Mesothelial cell of epicardium (in vitro differentiated cells): ENCODE measurements at regions not wholly inside any gene's neighbourhood (a gene's known extent, or its start where the extent isn't known, plus 50 kb on each side); places are given as distances from the start of the nearest gene placed in this dataset.
A peak's percentile ranks its signal among the peaks of the same experiment; 100 is the strongest.

Experiments
- DNase-seq, 2 experiments: peaks; one replicate each; pipeline ENCODE4 v3.0.0; 2021; ENCODE audit warnings: low spot score in 2 of 2; ENCODE audit not compliant: unreplicated experiment in 2 of 2
- H3K27ac Mint-ChIP-seq: 2 replicates; pipeline ENCODE4 v1.8.0; 2021; ENCODE audit warnings: mixed read lengths
- H3K27me3 Mint-ChIP-seq: 2 replicates; pipeline ENCODE4 v1.8.0; 2021; ENCODE audit warnings: low read depth, mixed read lengths
- H3K36me3 Mint-ChIP-seq: 2 replicates; pipeline ENCODE4 v1.8.0; 2021; ENCODE audit warnings: mixed read lengths
- H3K4me1 Mint-ChIP-seq: 2 replicates; pipeline ENCODE4 v1.8.0; 2021; ENCODE audit warnings: mixed read lengths
- H3K4me3 Mint-ChIP-seq: 2 replicates; pipeline ENCODE4 v1.8.0; 2021; ENCODE audit warnings: mild to moderate bottlenecking, moderate library complexity, mixed read lengths
- H3K9me3 Mint-ChIP-seq: 2 replicates; pipeline ENCODE4 v1.8.0; 2021; ENCODE audit warnings: mixed read lengths
- TF ChIP-seq, protein P1 (sequence below): fragments of 200-600 bp; sonication (generic); IDR thresholded peaks from one replicate; pipeline ENCODE4 v1.5.0; 2021; ENCODE audit warnings: antibody characterized with exemption; ENCODE audit not compliant: unreplicated experiment

DNA sequence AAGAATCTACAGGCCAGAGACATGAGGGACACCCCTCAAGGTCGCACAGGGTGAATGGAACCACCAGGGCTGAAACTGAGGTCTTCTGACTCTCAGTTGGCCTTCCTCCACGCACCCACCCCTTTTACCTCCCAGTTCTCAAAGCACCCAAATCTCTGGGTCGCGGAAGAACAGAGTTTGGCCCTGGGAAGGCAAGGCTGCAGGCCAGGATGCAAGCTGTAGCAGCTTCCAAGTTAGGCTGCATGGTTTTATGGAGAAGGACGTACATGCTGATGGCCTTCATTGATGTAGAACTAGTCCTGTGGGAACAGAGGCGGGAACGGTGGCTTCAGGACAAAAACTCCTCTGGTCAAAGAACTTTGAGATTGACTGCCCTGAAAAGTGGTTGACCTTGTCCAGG is 143.5 kb upstream of the B3GAT1 start:
- H3K27ac Mint-ChIP-seq = no peak overlapping the region
- no peak overlapping the region for H3K4me3 Mint-ChIP-seq
- peaks cover 11% of the 10 kb centered on the region for H3K4me1 Mint-ChIP-seq
- peaks cover 4% of the 10 kb centered on the region for H3K27me3 Mint-ChIP-seq
- no peaks in the 10 kb centered on the region for H3K36me3 Mint-ChIP-seq
- H3K9me3 Mint-ChIP-seq = peaks cover 3% of the 10 kb centered on the region
- TF ChIP-seq, protein P1, sequence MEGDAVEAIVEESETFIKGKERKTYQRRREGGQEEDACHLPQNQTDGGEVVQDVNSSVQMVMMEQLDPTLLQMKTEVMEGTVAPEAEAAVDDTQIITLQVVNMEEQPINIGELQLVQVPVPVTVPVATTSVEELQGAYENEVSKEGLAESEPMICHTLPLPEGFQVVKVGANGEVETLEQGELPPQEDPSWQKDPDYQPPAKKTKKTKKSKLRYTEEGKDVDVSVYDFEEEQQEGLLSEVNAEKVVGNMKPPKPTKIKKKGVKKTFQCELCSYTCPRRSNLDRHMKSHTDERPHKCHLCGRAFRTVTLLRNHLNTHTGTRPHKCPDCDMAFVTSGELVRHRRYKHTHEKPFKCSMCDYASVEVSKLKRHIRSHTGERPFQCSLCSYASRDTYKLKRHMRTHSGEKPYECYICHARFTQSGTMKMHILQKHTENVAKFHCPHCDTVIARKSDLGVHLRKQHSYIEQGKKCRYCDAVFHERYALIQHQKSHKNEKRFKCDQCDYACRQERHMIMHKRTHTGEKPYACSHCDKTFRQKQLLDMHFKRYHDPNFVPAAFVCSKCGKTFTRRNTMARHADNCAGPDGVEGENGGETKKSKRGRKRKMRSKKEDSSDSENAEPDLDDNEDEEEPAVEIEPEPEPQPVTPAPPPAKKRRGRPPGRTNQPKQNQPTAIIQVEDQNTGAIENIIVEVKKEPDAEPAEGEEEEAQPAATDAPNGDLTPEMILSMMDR = no peak
- peak in 1 of 2 experiments; percentile 17 for DNase-seq

DNA sequence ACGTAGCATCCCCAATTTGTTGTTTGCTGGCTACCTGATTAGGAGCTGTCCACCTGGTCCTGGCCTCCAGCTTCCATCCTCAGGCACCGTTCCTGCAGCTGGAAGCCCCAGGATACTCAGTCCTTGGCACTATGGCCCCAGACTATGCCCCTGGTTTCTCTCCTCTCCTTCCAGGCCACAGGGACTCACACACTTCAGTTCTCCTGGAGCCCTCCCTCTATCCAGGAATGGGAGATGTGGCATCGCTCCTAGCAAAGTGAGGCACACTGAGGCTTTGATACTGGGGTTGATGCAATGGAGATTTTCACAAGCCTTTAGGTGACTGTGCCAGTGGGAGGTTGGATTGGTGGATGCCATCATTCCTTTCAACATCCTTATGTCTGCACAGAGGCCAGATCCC is 142.8 kb upstream of the B3GAT1 start:
- no peaks in the 10 kb centered on the region for H3K36me3 Mint-ChIP-seq
- H3K27me3 Mint-ChIP-seq = peaks cover 4% of the 10 kb centered on the region
- TF ChIP-seq, protein P1 = no peak
- peak in 1 of 2 experiments; percentile 19 for DNase-seq
- peaks cover 7% of the 10 kb centered on the region for H3K9me3 Mint-ChIP-seq
- H3K4me3 Mint-ChIP-seq = no peak overlapping the region
- H3K27ac Mint-ChIP-seq = no peak overlapping the region
- peaks cover 5% of the 10 kb centered on the region for H3K4me1 Mint-ChIP-seq

DNA sequence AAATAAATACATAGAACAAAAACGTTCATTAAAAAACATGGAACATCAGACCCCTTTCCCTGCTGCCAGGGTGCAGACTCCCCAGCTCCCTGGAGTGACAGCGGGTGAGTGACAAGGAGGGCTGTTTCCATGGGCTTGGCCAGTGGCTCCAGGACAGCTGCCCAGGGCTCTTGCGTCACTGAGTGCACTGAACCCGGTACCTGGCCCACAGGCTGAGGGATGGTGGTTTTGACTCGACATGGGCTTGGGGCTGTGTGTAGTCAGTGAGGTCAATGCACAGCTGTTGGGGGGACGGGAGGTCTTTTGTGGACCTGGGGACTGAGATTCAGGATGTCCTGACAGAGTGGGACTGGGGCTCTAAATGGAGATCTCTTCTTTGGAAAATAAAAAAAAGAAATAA is 142.1 kb upstream of the B3GAT1 start:
- Mint-ChIP-seq H3K4me3 (no peak overlapping the region), H3K4me1 (peaks cover 2% of the 10 kb centered on the region), H3K9me3 (peaks cover 10% of the 10 kb centered on the region), H3K27me3 (peaks cover 4% of the 10 kb centered on the region), H3K36me3 (no peaks in the 10 kb centered on the region), H3K27ac (no peak overlapping the region)
- DNase-seq = no peak
- TF ChIP-seq, protein P1 = no peak

DNA sequence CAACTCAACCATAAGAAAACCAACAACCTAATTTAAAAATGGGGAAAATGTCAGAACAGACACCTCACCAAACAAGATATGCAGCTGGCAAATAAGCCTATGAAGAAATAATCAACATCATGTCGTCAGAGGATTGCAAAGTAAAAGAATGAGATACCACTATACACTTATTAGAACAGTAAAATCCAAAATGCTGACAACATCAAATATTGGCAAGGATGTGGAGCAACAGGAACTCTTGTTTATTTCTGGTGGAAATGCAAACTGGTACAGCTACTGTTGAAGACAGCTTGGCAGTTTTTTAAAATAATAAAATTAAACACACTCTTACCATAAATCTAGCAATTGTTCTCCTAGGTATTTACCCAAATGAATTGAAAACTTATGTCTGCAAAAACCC is 140.7 kb upstream of the B3GAT1 start:
- Mint-ChIP-seq H3K9me3 (peaks cover 19% of the 10 kb centered on the region), H3K27me3 (peaks cover 4% of the 10 kb centered on the region), H3K27ac (no peak overlapping the region), H3K4me1 (peaks cover 2% of the 10 kb centered on the region), H3K36me3 (no peaks in the 10 kb centered on the region), H3K4me3 (no peak overlapping the region)
- DNase-seq = no peak
- TF ChIP-seq, protein P1 = no peak

DNA sequence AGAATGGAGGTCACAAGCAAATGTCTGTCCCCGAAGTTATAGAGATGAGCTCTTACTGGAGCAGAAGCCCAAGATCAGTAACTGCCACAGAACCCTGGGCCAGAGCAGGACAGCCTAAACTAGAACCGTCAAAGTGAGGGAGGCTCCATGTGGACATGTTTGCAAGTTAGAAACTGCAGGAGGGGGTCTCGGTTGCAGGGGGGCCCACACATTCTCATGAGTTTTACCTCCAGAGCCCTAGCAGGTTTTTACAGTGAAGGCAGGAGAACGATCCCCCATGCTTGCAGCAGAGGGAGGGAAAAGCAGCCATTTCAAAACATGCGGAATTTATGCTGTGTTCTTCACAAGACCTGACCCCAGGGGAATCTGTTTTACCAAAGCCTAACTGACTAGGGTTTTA is 133.5 kb upstream of the B3GAT1 start:
- Mint-ChIP-seq H3K27ac (no peak overlapping the region), H3K4me1 (peaks cover 7% of the 10 kb centered on the region), H3K27me3 (peaks cover 4% of the 10 kb centered on the region), H3K36me3 (no peaks in the 10 kb centered on the region), H3K4me3 (no peak overlapping the region), H3K9me3 (peaks cover 19% of the 10 kb centered on the region)
- DNase-seq = peak in 1 of 2 experiments; percentile 19
- TF ChIP-seq, protein P1 = no peak
